ENCODE measurements at regions not wholly inside any gene's neighbourhood (a gene's known extent, or its start where the extent isn't known, plus 50 kb on each side); places are given as distances from the start of the nearest gene placed in this dataset.

DNA sequence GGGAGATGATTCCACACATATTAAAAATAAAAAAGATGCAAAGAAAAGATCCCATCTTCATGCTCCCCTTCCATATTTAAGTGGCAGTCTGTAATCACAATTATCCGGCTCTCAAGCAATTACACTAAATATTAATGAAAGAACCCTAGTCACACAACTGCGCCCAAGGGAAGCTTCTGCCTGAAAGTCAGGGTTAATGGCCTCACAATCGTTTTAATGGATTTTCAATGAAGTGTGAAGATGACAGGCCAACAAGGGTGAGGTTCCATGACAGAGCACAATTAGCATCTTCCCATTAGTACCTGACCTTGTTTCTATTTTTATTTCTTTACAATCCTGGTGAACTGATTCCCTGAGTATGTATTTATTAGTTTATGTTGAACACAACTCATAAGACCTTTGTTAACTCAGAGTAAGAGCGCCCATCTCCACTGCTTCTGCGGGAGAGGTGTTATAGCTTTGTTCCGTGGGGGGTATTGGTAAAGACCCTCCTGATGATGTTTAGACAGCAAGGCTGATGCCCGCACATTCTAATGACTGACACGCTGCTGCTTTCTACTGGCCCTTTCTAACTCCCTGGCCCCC lies 80.9 kb downstream of the IER5 start:
- TF ChIP-seq, protein P1, sequence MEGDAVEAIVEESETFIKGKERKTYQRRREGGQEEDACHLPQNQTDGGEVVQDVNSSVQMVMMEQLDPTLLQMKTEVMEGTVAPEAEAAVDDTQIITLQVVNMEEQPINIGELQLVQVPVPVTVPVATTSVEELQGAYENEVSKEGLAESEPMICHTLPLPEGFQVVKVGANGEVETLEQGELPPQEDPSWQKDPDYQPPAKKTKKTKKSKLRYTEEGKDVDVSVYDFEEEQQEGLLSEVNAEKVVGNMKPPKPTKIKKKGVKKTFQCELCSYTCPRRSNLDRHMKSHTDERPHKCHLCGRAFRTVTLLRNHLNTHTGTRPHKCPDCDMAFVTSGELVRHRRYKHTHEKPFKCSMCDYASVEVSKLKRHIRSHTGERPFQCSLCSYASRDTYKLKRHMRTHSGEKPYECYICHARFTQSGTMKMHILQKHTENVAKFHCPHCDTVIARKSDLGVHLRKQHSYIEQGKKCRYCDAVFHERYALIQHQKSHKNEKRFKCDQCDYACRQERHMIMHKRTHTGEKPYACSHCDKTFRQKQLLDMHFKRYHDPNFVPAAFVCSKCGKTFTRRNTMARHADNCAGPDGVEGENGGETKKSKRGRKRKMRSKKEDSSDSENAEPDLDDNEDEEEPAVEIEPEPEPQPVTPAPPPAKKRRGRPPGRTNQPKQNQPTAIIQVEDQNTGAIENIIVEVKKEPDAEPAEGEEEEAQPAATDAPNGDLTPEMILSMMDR (conservative IDR thresholded peaks at IDR 0.05; ENCODE audit: low read depth, low read length), result no peak
- TF ChIP-seq SMC3 (IDR thresholded peaks at IDR 0.05; ENCODE audit: low read depth, low read length) (no peak), CEBPB (IDR thresholded peaks at IDR 0.05; ENCODE audit: low read depth, low read length) (no peak), POLR2A (IDR thresholded peaks at IDR 0.05; ENCODE audit: low read depth, low read length) (no peak), RAD21 (IDR thresholded peaks at IDR 0.05; ENCODE audit: low read length) (no peak), RCOR1 (IDR thresholded peaks at IDR 0.05; ENCODE audit: insufficient replicate concordance, low read length) (no peak), MAZ (IDR thresholded peaks at IDR 0.05; ENCODE audit: borderline replicate concordance, low read depth, low read length) (no peak), MXI1 (IDR thresholded peaks at IDR 0.05; ENCODE audit: borderline replicate concordance, low read depth, low read length) (no peak), NFE2L2 (IDR thresholded peaks at IDR 0.05; ENCODE audit: low read depth, low read length) (no peak), RFX5 (IDR thresholded peaks at IDR 0.05; ENCODE audit: low read depth, low read length) (no peak)
- TF ChIP-seq, protein P2, sequence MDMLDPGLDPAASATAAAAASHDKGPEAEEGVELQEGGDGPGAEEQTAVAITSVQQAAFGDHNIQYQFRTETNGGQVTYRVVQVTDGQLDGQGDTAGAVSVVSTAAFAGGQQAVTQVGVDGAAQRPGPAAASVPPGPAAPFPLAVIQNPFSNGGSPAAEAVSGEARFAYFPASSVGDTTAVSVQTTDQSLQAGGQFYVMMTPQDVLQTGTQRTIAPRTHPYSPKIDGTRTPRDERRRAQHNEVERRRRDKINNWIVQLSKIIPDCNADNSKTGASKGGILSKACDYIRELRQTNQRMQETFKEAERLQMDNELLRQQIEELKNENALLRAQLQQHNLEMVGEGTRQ (IDR thresholded peaks at IDR 0.05; ENCODE audit: low read depth, low read length), result no peak
- TF ChIP-seq, protein P3, sequence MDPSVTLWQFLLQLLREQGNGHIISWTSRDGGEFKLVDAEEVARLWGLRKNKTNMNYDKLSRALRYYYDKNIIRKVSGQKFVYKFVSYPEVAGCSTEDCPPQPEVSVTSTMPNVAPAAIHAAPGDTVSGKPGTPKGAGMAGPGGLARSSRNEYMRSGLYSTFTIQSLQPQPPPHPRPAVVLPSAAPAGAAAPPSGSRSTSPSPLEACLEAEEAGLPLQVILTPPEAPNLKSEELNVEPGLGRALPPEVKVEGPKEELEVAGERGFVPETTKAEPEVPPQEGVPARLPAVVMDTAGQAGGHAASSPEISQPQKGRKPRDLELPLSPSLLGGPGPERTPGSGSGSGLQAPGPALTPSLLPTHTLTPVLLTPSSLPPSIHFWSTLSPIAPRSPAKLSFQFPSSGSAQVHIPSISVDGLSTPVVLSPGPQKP (IDR thresholded peaks at IDR 0.05; ENCODE audit: borderline replicate concordance, low read depth, low read length), result no peak

Data from IMR-90 (cell line).